ENCODE measurements at regions not wholly inside any gene's neighbourhood (a gene's known extent, or its start where the extent isn't known, plus 50 kb on each side); places are given as distances from the start of the nearest gene placed in this dataset.

DNA sequence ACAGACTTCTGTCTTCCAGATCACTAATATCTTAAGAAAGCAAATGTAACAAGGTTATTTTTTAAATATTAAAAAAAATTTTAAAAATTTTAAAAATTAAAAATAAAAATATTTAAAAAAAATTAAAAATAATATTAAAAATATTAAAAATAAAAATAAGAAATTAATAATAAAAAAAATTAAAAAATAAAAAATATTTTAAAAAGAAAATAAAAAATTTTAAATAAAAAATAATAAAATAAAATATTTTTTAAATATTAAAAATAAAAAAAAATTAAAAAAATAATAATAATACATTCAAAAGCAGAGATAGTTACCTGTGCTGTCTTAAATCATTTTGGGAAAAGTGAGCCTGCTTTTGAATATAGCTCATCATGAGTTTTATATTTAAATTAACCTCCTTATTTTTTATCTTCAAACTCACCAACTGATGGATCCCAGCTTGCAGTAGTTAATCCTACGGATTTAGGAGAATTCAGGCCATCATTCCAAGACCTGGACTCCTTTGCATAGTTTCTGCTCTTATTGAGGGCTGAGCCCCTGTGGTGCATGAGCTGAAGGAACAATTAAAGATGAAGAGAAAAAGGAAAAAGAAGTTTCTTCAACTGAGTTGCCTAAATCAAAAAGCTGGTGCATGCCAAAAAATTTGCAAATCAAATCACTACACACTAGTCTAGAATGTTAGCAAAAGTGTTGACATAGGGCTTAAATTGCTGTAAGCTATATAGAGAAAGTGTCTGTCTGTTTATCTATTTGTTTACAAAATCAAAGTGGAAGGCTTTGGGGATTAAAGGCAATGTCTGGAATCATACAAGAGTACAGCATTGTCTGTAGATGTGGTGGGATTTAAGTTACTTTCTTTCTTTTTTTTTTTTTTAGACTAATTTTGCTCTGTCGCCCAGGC lies 50.5 kb upstream of the ZNF438 start:
- Mint-ChIP-seq H3K36me3 (peaks cover 5% of the 10 kb centered on the region), H3K9me3 (no peaks in the 10 kb centered on the region), H3K27ac (no peak overlapping the region), H3K4me3 (no peak overlapping the region), H3K27me3 (peaks cover 2% of the 10 kb centered on the region), H3K4me1 (peaks cover 0 to 3% (median 0%) of the 10 kb centered on the region in 3 donors)

DNA sequence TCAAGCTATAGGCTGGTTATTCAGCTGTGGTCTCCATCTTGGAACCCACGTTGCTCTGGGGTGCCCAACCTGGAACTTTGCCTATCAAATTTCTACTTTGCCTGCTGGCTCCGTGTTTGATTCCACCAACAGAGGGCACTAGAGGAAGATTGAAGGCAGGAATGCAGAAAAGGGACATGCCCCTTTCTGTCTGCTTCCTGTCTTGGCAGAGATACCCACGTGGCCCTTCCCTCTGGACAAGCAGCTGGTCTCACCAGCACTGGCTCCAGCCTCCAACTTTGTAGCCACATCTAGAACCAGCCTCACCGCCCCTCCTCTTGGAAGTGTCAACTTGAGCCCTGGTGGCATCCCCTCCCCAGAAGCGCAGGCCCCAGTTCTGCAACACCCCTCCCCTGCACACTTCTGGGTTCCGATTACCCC lies 52.1 kb upstream of the ZNF438 start:
- Mint-ChIP-seq H3K4me1 (peaks cover 0 to 3% (median 0%) of the 10 kb centered on the region in 3 donors), H3K27me3 (peaks cover 3% of the 10 kb centered on the region), H3K36me3 (peaks cover 2% of the 10 kb centered on the region), H3K4me3 (no peak overlapping the region), H3K9me3 (no peaks in the 10 kb centered on the region), H3K27ac (no peak overlapping the region)

DNA sequence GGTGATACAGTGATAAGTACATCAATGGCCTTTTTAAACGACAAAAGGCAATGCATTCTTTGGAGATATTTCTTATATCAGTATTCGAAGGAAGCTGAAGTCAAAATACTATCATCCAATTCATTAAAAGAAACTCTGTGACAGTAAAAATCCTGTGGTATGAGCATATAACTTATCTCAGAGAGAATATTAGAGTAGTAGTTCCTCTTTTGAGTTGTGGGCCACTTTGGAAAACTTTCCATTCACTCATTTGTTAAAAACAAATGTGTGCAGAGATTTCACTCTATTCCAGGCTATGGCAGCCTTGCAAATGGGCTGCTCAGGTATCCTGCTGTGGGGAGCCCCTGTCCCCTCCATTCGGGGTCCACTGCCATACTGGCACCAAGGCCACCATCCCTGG lies 55.3 kb upstream of the ZNF438 start:
- H3K36me3 Mint-ChIP-seq = no peaks in the 10 kb centered on the region
- no peak overlapping the region for H3K4me3 Mint-ChIP-seq
- peaks cover 0 to 4% (median 3%) of the 10 kb centered on the region in 3 donors for H3K4me1 Mint-ChIP-seq
- no peaks in the 10 kb centered on the region for H3K9me3 Mint-ChIP-seq
- peaks cover 2% of the 10 kb centered on the region for H3K27me3 Mint-ChIP-seq
- H3K27ac Mint-ChIP-seq = no peak overlapping the region

DNA sequence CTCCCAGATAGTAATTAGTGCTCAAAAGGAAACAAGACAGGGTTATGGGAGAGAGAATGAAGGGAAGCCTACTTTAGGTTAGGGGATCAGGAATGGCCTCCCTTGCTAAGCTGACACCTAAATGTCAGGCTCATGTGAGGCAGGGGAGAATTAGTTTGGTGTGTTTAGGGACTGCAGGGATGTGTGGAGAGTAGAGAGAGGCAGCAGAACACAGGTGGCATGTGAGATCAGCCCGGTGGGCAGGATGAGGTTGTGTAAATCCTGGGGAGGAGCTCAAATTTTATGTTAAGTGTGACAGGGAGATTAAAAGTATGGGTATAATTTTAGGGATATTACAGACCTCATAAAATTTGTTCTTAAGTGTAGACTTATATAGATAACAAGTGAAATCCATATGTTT lies 56.2 kb upstream of the ZNF438 start:
- H3K27ac Mint-ChIP-seq = no peak overlapping the region
- H3K36me3 Mint-ChIP-seq = no peaks in the 10 kb centered on the region
- H3K9me3 Mint-ChIP-seq = no peaks in the 10 kb centered on the region
- peaks cover 0 to 4% (median 0%) of the 10 kb centered on the region in 3 donors for H3K4me1 Mint-ChIP-seq
- H3K27me3 Mint-ChIP-seq = peaks cover 2% of the 10 kb centered on the region
- no peak overlapping the region for H3K4me3 Mint-ChIP-seq

DNA sequence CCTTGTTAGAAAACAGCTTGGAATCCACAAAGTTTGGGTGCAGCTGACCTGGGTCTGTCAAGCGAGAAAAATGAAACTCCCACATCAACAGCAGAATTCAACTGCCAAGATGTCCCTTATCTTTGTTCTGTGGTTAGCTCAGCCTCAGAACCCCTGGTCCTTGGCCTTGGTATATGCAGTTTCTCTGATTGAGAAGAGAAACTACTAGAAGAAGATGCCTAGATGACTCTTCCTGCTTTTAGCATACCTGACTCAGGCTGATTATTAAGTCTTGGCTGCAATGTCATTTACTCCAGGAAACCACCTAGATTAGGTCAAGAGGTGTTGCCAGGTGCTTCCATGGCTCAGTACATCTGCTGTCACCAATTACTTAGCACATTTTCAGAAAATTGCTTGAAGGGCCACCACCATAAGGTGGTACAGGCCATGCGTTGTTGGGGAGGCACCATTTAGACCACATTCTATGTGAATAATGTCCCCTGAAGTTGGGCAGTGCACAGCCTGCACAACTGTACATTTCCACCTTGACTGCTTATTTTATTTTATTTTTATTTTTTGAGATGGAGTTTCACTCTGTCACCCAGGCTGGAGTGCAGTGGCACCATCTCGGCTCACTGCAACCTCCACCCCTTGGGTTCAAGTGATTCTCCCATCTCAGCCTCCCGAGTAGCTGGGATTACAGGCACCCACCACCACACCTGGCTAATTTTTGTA lies 59.4 kb upstream of the ZNF438 start:
- Mint-ChIP-seq H3K27me3 (peaks cover 4% of the 10 kb centered on the region), H3K9me3 (no peaks in the 10 kb centered on the region), H3K4me1 (peaks cover 0 to 4% (median 0%) of the 10 kb centered on the region in 3 donors), H3K4me3 (no peak overlapping the region), H3K36me3 (no peaks in the 10 kb centered on the region), H3K27ac (no peak overlapping the region)

DNA sequence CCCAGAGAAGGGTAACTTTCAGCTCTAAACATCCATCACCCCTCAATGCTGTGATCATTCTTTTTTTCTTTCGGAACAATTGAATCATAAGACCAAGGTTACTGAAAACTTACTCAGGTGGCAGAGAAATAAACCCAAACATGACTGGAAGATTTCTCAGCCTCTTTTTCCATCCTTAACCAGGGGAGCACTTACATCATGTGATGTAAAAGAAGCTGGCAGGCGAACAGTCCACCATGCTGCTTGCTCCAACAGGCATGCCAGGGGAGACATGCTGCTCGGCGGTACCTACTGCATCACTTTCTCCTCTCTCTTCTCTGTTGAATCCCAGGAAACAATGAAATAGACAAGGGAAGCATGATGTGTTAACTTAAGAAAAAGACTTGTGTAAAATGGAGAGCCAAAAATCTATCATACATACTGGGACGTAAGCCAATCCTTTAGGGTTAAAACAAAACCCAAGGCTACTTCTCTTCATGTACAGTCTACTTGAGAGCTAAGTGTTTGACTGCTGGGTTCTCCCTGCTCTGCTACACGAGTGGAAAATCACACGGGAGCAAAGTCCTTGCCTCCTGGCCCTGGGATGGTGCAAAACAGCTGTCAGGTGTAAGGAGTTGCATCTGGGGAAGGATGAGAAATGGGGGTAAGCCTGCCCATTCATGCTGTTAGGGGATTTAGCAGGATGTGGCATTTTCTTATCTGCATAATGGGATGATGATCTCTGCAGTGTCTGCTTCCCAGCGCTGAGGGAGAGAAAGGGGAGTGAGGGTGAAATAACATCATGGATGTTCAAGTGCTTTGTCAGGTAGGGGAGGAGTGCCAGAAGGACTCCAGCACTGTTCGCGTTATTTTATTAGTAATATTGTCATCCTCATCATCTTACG lies 64.3 kb upstream of the ZNF438 start:
- peaks cover 2% of the 10 kb centered on the region for H3K27me3 Mint-ChIP-seq
- H3K36me3 Mint-ChIP-seq = no peaks in the 10 kb centered on the region
- no peak overlapping the region for H3K4me3 Mint-ChIP-seq
- peaks cover 0 to 2% (median 0%) of the 10 kb centered on the region in 3 donors for H3K4me1 Mint-ChIP-seq
- H3K9me3 Mint-ChIP-seq = peaks cover 0 to 2% (median 0%) of the 10 kb centered on the region in 3 donors
- no peak overlapping the region for H3K27ac Mint-ChIP-seq

DNA sequence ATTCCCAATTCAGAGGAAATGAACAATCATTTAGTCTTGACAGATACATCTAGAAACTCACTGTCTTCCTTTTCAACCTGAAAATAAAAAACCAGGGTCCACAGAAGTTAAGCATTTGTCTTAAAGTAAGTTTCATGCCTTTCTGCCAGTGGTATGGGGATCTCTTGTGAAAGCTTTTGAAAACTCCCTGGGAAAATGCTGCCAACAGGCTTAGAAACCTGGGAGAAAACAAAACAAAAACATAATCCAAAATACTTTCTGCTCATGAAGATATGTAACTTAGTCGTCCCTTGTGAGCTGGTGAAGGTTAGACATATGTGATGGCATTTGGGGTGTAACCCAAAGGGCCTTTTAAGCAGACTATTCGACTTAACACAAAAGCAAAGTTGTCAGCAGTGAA lies 66.4 kb upstream of the ZNF438 start:
- H3K27ac Mint-ChIP-seq = no peak overlapping the region
- H3K36me3 Mint-ChIP-seq = no peaks in the 10 kb centered on the region
- peaks cover 0 to 2% (median 0%) of the 10 kb centered on the region in 3 donors for H3K9me3 Mint-ChIP-seq
- peaks cover 2% of the 10 kb centered on the region for H3K27me3 Mint-ChIP-seq
- H3K4me3 Mint-ChIP-seq = no peak overlapping the region
- no peaks in the 10 kb centered on the region for H3K4me1 Mint-ChIP-seq

DNA sequence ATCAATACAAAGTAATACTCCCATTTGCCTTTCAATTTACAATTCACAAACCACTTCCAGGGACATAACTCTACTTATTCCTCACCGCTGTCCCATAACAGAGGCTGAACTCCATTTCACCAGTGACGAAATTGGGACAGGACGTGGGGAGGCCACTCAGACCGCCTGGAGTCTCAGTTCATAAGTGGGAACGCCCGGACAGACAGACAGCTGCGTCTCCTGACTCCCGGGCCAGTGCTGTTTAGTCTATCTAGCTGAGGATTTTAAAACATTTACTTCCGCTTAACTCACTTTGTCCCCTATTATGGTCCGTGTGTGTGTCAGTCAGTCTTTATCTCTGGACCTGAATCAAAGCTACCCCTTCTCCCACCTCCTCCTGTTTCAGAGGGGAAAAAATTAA lies 67.4 kb upstream of the ZNF438 start:
- H3K4me1 Mint-ChIP-seq = no peaks in the 10 kb centered on the region
- no peak overlapping the region for H3K4me3 Mint-ChIP-seq
- H3K27me3 Mint-ChIP-seq = peaks cover 2% of the 10 kb centered on the region
- H3K9me3 Mint-ChIP-seq = peaks cover 0 to 2% (median 0%) of the 10 kb centered on the region in 3 donors
- no peak overlapping the region for H3K27ac Mint-ChIP-seq
- H3K36me3 Mint-ChIP-seq = no peaks in the 10 kb centered on the region

DNA sequence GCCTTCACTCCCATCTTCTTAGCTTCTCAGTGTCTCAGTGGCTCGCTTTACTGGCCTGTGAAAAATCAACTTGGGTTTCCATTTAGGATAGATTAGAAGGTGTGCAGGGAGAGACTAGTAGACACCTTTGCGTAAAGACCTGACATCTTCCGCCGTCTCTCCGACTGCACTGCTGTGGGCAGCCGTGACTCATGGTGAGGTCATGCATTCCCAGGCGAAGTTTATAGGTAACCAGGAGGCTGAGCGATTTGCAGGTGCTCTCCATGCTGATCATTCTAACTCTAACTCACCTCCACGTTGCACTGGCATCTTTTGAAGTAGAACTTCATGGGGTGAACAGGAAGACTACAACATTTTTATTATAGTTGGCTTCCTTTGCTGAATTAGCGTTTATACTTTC lies 68.0 kb upstream of the ZNF438 start:
- Mint-ChIP-seq H3K9me3 (peaks cover 0 to 2% (median 0%) of the 10 kb centered on the region in 3 donors), H3K27ac (no peak overlapping the region), H3K27me3 (no peaks in the 10 kb centered on the region), H3K36me3 (no peaks in the 10 kb centered on the region), H3K4me3 (no peak overlapping the region), H3K4me1 (no peaks in the 10 kb centered on the region)

DNA sequence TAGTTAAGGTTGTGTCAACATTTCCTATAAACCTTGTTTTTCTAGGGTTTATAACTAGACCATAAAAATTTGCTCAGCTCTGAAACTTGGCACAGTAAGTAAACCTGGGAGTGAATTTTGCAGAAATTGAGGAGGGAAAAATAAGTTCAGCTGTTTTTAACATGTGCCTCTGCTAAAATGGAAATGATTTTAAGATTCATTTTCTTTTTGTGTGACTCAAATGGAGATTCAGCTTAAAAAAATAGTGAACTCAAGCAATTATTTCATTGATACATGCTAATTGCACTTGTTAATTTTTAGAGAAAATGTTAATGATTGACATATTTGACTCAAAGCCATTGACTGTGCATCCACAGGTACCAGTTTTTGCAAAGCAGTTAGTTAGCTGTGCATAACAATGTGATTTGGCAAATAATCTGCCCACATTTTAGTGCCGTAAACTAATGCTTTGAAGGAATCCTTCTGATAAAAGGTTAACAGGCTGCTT lies 68.5 kb upstream of the ZNF438 start:
- Mint-ChIP-seq H3K36me3 (no peaks in the 10 kb centered on the region), H3K4me3 (no peak overlapping the region), H3K4me1 (no peaks in the 10 kb centered on the region), H3K27me3 (no peaks in the 10 kb centered on the region), H3K27ac (no peak overlapping the region), H3K9me3 (peaks cover 0 to 2% (median 0%) of the 10 kb centered on the region in 3 donors)

DNA sequence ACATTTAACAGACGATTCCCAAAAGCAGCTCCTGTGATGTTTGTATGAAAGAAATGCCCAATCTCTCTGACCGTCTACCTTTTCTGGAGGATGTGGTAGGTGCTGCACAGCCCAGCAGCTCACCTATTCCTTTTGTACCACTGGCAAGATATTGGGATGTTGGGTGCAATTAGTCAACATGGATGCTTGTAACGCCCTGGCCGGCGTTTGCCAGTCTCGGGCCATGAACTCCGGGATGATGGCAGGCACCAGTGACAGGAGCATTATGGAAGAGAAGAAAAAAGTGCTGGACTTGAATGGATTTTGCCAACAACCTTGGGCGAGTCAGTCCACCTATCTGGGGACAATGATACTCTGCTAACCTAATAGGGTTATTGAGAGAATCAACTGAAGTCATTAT lies 69.0 kb upstream of the ZNF438 start:
- Mint-ChIP-seq H3K27me3 (no peaks in the 10 kb centered on the region), H3K9me3 (peaks cover 0 to 2% (median 0%) of the 10 kb centered on the region in 3 donors), H3K4me1 (no peaks in the 10 kb centered on the region), H3K27ac (no peak overlapping the region), H3K4me3 (no peak overlapping the region), H3K36me3 (no peaks in the 10 kb centered on the region)

DNA sequence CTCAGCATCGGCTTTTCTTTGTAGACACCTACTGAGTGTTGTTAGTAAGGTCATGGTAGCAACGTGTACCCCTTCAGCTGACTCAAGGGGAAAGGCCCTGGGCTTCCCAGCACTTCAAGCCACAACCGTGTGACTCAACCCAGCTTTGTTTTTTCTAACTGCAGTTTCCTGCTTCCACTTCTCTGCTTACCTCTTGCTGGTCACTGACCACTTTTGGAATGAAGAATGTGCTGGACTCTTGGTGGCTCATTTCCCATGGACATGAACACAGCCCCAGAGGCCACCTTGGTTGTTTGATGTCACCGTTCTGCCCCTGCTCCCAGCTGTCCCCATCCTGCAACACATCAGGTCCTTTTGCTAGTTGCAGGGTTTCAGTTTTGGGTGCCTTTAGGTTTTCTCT lies 69.5 kb upstream of the ZNF438 start:
- Mint-ChIP-seq H3K9me3 (peaks cover 0 to 2% (median 0%) of the 10 kb centered on the region in 3 donors), H3K4me1 (no peaks in the 10 kb centered on the region), H3K36me3 (no peaks in the 10 kb centered on the region), H3K27me3 (no peaks in the 10 kb centered on the region), H3K27ac (no peak overlapping the region), H3K4me3 (no peak overlapping the region)

DNA sequence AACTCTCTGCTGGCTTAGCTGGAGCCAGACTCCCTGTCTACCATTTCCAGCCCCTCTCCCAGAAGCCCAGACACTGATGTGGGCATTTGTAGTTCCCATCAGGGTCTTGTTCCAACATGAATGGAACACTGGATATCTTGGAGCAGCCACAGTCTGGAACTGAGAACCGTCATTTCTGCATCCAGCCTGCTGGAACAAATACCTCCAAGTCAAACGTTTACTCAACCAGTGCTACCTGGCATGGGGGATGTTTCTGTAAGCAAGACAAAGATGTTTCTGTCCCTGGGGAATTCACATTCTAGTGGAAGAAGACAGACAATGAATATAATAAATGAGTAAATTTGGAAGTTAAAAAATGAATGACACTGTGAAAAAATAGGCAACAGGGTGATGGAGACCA lies 70.8 kb upstream of the ZNF438 start:
- Mint-ChIP-seq H3K36me3 (no peaks in the 10 kb centered on the region), H3K4me1 (no peaks in the 10 kb centered on the region), H3K4me3 (no peak overlapping the region), H3K27me3 (no peaks in the 10 kb centered on the region), H3K27ac (no peak overlapping the region), H3K9me3 (peaks cover 0 to 2% (median 0%) of the 10 kb centered on the region in 3 donors)

DNA sequence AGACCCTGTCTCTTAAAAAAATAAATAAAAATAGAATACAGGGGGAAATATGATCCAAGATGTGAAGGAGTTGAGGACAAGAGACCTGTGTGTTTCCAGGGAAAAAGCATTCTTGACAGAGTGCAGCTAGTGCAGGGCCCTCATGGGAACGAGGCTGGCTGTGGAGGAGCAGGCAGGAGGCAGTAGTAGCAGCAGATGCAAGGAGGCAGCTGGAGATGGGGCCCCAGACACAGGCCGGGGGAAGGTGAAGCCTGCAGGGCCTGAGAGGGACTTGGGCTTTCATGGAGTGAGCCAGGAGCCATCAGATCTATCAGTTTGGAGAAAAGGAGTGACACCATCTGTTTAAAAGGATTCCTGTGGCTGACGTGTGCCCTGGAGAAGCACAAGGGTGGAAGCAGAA lies 71.4 kb upstream of the ZNF438 start:
- H3K36me3 Mint-ChIP-seq = no peaks in the 10 kb centered on the region
- H3K4me3 Mint-ChIP-seq = no peak overlapping the region
- no peaks in the 10 kb centered on the region for H3K4me1 Mint-ChIP-seq
- H3K27ac Mint-ChIP-seq = no peak overlapping the region
- peaks cover 0 to 2% (median 0%) of the 10 kb centered on the region in 3 donors for H3K9me3 Mint-ChIP-seq
- no peaks in the 10 kb centered on the region for H3K27me3 Mint-ChIP-seq

DNA sequence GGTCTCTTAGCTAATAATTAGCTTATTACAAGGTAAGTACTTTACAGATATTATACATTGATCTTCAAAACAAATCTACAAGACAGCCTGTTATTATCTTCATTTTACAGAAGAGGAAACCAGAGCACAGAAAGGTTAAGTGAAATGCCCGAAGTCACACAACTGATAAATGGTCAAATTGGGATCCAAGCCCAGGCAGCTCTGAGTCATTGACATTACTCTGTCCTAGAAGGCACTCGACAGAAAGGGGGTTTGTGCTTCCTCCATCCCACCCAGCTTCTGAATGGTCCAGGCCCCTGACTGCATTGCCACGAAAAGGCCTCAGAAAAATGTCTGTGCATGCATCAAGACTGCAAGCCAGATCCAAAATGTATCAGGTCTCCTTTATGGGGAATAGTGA lies 81.3 kb upstream of the ZNF438 start:
- Mint-ChIP-seq H3K9me3 (peaks cover 0 to 6% (median 1%) of the 10 kb centered on the region in 3 donors), H3K27ac (no peak overlapping the region), H3K36me3 (peaks cover 3% of the 10 kb centered on the region), H3K4me3 (no peak overlapping the region), H3K4me1 (no peaks in the 10 kb centered on the region), H3K27me3 (peaks cover 6% of the 10 kb centered on the region)

All from IgD-negative memory B cell (primary cell).